HG02763 (cell line): ENCODE measurements at regions not wholly inside any gene's neighbourhood (a gene's known extent, or its start where the extent isn't known, plus 50 kb on each side); places are given as distances from the start of the nearest gene placed in this dataset.

Source experiments
- ATAC-seq: cut with Tn5 transposase; IDR thresholded peaks from one replicate; pipeline ENCODE4 v1.9.1; 2021; ENCODE audit warnings: mild to moderate bottlenecking, moderate library complexity; ENCODE audit not compliant: unreplicated experiment

DNA sequence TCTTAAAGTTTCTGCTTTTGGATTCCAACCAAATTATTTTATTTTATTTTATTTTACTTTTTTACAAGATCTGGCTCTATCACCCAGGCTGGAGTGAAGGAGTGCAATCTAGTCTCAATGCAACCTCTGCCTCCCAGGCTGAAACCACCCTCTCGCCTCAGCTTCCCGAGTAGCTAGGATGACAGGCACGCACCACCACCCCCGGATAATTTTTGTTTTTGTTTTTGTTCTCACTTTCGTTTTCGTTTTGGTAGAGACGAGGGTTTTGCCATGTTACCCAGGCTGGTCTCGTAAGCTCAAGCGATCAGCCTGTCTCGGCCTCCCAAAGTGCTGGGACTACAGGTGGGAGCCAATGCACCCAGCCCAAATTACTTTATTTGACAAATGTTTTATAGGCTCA lies 219.8 kb downstream of the ETS1 start:
- ATAC-seq, result peak; percentile 50

DNA sequence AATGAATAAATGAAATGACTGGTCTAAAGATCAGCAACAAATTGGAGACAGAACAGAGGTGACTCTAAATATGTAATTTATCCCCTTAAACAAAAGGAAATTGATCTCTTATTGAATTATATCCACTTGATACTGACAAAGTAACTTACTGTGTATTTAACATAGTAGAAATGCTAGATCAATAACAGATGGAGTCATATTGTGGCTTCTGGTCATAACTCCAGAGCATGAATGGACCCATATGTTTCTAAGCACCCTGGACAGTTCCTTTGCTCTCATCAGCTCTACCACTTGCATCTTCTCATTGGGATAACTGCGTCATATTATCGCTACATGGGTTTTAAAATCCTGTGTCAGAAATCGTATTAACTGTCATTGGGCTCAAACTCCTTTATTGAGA lies 222.3 kb downstream of the ETS1 start:
- no peak for ATAC-seq

DNA sequence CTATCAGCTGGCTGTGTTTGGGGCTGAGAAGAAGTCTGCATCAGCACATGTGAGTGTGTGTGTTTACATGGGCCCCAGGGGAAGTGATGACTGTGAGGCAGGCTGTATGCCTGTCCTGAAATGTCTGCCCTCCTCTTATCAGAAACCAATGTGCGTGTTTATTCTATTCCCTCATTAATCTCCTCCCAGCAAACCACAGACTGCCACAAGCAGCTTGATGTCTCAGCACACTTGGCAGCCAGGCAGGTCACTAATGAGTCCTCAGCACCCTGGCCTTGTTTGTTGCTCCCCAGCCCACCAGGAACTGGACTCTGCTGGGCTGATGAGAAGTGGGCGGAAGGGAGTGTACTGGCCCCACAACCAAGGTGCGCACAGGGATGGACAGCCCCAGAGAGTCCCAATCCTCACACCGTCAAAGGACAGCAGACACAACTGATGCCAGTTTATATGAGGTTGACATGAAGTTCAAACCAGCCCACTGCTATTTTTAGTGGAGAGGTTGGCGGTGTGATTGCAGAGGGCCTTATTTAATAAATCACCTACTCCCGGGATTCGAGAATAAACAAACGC lies 225.8 kb downstream of the ETS1 start:
- no peak for ATAC-seq

DNA sequence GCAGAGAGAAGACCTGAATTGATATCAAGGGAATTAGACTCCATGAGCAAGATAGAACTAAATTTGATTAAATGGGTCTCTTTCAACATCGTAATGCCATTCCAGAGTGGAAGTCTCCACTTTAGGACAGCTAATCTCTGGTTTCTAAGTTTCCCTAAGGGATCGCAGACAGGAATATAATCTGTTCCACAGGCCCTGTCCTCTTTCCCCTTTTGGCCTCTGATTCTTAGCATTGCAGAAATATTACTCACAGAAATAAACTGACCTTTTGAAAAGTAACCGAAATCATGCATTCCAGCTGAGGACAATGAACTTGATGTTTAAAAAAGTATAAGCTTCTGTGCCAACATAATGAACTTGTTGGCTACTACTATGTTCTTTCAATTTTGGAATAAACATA lies 227.8 kb downstream of the ETS1 start:
- ATAC-seq, result no peak

DNA sequence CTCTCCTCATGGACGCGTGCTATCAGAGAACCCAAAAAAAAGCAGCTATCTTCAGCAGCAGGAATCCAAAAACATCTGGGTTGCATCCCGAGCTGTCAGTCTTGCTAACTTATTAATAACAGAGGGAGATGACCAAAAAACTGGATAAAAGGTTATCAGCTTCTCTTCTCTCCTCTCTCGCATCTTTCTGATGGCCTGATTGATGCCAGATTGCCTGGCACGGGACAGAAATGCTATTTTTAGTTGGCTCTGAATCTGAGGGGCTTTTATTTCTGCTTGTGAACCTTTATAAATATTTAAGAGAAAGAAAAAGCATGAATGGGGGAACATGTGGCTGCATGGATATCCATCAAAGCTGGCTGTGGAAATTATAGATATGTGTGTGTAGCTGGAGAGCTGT lies 230.3 kb downstream of the ETS1 start:
- no peak for ATAC-seq

DNA sequence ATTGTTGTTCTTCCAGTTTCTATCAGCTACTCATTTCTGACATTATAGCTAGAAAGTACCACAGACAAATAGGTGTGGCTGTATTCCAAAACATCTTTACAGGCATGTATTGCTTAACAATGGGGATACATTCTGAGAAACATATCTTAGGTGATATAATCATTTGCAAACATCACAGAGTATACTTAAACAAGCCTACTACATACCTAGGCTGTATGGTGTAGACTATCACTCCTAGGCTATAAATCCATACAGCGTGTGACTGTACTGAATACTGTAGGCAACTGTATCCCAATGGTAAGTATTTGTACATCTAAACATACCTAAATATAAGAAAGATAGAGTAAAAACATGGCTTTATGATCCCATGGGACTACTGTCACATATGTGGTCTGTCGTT lies 231.8 kb downstream of the ETS1 start:
- no peak for ATAC-seq

DNA sequence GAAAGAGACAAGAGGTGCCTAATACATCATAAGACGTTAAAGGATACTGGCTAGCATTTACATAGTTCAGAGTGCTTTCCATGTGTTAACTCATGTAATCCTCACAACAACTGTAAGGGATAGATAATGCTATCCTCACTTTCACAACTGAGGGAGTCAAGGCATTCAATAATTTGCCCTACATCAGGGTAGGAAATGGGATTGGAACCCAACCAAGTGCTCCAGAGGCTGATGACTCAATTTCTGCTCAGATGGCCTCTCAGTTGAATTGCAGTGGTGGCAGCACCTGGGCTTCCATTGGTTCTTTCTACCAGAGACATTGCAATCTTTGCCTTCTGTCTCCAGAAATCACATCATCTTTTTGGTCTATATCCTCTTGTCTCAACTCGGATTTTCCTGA lies 232.9 kb downstream of the ETS1 start:
- ATAC-seq, result no peak

DNA sequence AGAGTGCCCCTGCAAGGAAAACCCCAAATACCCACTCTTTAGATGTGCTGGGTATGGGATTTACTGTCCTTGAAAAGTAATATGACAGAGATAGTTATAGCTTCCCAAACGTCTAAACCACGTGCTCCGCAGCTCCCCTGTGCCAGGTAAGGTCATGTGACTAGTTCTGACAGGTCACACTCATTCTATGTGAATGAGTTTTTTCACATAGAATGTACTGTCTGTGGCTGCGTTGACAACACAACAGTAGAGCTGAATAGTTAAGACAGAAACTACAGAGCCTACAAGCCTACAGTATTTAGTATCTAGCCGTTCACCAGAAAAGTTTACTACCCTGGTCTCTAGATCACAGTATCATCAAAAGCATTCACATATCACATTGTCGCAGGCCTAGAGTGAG lies 236.2 kb downstream of the ETS1 start:
- no peak for ATAC-seq

DNA sequence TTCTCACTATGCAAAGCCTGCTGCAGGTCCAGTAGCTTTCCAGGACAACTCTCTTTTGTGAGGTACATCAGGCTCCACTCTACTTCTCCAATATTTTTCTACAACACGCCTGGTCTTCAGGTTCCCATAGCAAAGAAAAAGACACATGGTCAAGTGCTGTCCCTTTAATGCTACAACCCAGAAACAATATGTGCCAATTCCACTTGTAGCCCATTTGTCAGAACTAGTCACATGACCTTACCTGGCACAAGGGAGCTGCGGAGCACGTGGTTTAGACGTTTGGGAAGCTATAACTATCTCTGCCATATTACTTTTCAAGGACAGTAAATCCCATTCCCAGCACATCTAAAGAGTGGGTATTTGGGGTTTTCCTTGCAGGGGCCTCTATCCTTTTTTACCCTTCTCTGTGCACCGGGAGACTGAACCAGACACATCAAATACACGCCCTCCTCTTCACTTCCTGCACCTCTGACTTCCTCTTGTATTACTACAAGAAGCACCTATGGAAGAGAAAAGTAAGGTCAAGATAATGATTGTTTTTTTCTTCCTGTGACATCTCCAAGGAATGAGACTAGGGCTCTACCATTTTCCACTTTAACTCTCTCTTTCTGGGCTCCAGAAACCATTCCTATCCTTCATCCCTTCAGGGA lies 237.6 kb downstream of the ETS1 start:
- no peak for ATAC-seq

DNA sequence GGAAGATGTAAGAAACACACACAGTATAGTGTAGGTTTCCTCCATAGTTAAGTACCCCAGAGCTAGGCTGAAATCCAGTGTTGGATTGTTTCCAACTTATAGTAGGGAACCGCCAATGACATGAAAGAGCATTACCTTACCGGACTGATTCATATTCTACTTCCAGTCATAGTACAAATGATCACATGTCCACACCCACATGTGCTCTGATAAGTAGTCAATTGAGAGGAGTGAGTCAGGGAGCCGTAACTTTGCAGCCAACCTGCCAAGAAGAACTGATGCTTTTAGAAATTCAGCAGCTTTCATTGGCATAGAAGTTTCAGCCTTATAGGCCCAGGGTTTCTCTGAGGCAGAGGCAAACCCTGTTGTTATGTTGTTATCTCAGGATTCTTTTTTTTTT lies 240.6 kb downstream of the ETS1 start:
- ATAC-seq, result no peak

DNA sequence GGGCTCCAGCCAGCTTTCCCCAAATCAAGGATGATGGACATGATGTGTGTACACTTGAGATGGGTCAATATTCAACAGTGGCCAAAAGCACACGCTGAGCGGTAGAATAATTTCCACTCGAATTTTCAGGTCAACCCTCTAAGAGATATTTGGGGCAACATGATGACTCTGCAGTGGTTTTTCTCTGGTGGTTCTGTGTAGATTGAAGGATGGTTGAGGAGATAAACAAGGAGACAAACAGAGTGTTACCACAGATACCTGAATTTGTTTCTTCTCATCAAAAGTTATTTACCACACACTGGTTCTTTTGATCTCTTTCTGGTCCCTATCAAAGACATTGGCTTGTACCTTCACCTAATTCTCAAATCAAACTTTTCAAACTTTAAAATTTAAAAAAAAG lies 242.0 kb downstream of the ETS1 start:
- ATAC-seq, result no peak

DNA sequence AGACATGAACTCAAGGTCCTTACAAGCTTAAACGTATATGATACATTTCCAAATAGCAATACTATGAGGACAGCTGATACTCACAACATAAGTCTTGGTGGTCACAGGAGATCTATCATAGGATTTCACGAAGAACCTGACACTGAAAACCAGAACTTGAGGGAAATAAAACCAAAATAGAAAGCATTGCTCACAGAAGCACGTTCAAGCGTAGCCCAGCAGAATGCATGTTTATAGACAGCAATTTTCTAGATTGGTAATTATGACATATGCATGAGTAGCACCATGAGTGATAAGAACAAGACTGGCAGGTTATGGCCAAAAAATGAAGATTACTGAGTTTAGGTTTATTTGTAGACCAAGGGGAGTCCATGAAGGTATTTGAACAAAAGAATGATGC lies 243.5 kb downstream of the ETS1 start:
- no peak for ATAC-seq

DNA sequence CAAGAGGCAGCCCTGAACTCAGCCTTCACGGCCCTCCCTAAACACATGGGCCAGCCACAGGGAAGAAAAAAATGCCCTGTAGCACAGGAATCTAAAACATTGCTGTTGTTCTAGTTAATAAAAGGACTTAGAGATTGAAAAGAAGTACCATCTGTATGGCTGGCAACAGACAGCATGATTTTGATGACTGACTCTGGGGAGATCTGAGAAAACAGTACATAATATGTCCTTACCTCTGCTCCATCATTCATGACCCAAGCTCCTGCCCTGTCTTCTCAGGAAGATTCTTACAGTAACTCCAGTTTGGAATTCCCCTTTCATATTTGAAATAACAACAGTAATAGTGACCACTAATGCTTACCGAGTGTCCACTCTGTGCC lies 244.2 kb downstream of the ETS1 start:
- ATAC-seq, result no peak

DNA sequence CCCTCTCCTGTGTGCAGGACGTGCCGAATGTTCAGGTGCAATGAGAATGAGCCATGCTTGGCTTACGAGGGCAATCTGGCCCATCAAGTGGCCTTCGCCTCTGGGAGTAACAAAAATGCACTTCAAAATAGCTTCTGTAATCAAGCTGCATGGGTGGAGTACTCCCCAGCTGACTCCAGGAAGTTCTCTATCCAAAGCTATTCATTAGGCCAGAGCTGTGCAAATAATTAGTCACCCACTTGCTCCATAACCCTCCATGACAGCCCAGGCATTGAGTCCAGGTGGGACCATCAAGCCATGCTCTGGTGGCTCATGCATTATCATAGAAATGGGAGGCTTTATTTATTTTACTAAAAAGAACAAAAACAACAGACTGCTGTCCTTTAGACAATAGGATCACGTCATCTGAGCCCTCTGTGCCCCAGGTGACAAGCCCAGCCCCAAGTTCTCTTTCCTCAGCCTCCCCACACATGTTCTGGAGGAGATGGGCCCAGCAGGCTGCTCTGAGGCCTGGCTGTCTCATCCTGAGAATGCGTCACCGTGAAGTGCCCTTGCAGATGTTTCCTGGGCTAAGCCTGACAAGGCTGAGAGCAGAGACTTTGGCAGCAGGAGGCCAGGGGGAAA lies 244.7 kb downstream of the ETS1 start:
- ATAC-seq, result peak; percentile 79

DNA sequence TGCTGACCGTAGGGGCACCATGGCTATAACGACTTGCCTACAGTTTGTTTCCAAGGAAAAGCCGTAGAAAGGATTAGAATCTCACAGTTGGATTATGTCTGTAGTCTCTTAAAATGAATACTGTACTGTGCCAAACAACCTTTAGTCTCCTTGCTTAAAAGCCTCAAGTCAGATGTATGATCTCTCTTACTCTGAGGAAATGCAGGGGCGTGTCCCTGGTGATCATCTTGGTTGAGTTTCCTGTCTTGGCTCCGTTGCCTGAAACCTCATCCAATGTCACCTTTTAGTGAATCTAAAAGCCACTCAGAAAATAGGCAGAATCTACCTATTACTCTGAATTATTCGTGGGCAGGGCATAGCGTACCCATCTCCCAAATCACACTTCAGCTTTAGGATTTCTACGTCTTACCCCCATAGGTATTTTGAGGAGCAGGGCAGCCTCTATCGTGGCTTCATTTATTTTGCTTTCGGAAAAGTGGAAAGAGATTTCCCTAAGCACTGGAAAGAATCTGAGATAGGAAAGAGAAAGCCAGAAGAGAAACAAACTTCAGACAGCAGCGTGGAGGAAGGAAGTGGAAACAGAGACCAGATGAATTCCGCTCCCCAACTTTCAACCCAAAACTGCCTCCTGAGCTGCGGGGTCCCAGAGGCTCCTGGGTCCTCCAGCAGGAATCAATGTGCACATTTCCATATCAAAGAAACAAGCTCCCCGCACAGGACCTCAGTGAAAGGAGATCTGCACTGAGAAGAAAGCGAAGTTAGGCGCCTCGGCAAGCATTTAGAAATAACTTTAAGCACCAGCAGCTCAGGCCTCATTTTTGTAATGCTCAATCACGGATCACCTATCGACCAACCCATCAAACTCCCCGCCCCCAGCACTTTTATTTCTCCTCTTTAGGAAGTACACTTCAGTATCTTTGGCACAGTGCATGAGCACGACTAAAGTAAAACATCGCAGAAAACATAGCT lies 245.8 kb downstream of the ETS1 start:
- ATAC-seq, result no peak

DNA sequence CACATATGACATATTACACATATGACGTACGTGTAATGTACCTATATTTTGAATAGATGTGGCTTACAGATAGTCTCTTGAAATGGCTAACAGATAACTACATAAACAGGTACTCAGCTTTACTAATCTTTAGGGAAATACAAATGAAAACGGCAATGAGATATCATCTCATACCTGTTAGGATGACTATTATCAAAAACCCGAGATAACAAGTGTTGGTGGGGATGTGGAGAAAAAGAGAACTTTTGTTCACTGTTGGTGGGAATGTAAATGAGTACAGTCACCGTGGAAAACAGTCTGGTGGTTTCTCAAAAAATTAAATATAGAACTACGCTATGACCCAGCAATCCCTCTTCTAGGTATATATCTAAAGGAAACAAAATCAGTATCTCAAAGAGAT lies 247.6 kb downstream of the ETS1 start:
- no peak for ATAC-seq

DNA sequence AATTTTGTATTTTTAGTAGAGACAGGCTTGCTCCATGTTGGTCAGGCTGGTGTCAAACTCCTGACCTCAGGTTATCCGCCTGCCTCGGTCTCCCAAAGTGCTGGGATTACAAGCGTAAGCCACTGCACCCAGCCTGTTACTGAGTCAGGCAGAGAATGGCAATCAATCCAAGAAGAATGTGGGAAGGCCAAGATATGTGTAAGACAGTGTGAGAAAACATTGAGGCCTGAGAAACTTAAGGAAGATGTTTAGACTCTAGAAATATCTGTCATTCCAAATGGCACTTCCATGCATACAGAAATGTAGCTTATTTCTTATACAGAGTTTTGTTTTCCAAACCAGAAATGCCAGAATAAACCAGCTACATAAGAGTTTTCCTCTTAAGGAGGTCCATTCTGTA lies 248.5 kb downstream of the ETS1 start:
- ATAC-seq, result no peak

DNA sequence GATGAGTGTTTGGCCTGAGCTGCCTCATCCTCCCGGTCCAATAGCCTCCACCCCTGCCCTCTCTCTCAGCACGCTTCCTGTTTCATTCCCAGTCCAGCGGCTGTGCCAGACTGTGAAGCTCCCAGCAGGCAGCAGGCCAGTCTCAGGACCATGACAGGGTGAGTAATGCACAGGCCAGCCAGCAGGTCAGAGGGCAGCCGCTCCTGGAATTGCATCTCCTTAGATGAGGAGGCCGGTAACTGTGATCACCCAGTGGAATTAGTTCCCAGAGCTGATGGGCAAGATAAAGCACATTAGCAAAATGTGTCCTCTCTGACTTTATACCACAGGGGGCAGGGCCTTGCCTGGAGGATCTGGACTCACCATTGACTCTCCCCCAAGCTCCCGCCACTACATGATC lies 251.2 kb downstream of the ETS1 start:
- ATAC-seq, result no peak

DNA sequence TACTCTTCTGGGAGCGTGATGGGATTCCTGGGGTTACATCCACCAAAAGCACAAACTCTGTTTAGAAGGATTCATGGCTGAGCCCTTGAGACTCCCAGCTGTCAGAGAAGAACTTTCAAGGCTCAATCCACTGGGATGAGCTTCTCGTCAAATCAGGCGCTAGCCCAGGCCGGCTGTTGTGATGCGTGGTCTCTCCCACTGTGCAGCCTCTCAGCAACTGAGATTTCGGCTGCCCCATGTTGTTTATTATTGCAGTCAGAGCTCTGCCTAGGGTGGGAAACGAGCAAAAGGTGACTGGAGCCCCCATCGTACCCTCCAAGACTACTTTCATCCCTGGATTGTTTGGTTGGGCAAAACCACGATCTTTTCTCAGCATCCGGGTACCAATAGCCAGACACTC lies 251.6 kb downstream of the ETS1 start:
- no peak for ATAC-seq

DNA sequence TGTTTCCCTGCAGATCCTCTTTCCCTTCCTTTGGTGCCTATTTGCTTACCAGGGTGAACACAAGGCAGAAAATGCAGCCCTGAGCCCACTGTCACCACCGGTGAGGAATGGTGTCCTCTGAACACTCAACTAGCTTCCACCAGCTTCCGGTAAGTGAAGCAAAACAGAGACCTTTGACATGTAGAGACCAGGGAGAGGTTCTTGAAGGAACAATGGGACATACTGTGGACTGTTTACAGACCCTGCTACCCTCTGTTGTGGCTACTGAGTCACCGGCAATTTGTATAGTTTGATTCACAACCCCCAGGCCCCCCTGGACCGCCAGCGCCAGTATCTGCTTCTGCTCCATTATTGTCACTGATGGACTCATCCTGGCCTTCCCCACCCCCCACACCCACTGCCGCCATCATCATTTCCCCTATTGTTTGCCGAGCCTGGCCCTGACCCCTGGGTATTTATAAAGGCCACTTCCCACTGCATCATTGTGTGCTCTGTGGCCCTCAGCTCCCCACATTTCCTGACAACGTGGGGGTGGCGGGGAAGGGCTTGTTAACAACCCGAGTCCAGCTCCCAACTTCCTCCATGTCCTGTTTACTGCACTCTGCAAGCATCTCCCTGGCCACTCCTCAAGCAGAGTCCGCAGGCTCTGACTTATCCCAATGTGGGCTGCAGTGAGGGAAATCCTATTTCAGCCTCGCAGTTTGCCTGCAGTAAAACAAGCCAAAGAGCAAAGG lies 252.9 kb downstream of the ETS1 start:
- ATAC-seq, result no peak

DNA sequence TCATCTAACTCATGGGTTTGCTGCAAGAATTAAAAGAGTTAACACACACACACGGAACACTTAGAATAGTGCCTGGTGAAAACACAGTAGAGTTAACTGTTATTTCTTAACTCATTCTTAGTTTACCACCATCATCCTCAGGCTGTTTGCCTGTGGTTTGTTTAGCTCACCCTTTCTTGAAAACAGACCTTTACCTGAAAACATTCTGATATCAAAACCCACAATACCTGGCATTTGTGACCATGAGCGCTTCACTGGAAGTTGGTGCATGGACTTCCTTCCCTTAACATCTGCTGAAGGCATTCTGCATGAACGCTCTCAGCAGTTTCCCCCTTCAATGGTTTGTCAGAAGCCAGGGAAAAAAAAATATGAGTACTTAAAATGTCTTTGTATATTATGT lies 256.0 kb downstream of the ETS1 start:
- no peak for ATAC-seq
